HG03045 (cell line): ENCODE measurements at regions not wholly inside any gene's neighbourhood (a gene's known extent, or its start where the extent isn't known, plus 50 kb on each side); places are given as distances from the start of the nearest gene placed in this dataset.

ENCODE experiments used
- ATAC-seq: cut with Tn5 transposase; IDR thresholded peaks from one replicate; pipeline ENCODE4 v1.9.1; 2021; ENCODE audit warnings: mild to moderate bottlenecking, moderate library complexity; ENCODE audit not compliant: unreplicated experiment

DNA sequence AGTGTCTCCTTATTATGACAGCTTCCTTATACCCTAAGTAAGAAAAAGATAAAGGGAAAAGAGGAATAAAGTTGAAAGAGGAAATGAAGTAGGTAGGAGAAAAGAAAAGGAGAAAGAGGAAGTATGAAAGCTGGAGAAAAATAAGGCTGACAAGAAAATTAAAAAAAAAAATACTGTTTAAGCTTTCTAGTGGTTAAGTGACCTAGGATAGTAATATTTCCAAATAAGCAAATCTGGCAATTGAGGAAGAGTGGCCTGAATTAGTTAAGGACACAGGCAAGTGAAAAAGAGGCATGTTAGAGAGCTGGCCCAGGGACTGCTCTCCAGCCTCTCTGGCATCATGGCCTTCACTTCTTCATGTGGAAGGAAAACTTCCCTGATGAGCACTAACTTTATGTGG, 76.5 kb upstream of the ADGRF1 start:
- ATAC-seq: no peak

GRCh38 chr6:47117314-47117713, 75.2 kb upstream of the ADGRF1 start:
- no peak for ATAC-seq

DNA sequence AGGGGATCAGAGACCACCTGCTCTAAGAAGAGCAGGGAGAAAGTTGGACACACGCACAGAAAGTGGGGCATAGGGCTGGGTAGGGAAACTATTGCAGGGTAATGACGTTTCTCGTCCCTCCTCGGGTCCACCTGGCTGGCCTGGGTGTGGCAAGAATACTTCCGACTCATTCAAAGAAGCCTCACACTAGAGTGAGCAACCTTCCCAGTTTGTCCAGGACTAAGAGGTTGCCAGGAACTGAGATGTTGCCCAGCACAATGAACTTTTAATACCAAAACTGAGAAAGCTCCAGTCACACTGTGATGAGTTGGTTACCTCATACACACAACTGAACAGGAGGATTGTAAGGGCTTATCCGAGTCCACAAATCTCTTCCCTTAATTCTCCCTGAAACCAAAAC, 74.5 kb upstream of the ADGRF1 start:
- no peak for ATAC-seq

DNA sequence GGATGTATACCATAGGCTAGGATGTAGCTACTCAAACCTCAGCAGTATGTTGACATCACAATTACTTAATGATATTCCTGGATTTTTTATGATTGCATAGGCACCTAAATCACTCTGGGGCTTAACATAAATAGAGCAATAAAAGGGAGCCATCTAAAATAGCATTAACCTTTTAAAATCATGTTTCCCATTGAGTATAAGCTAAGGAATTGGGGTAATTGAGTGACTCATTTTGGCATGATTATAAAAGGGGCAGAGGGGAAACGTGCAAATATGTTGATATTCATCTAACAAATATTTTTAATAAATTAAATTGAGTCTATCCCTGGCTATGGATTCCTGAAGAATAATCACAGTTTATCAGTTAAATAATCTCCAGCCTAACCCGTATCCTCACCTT, 74.0 kb upstream of the ADGRF1 start:
- ATAC-seq: no peak

GRCh38 chr6:47114460-47114859, 72.3 kb upstream of the ADGRF1 start:
- ATAC-seq: no peak

GRCh38 chr6:47112317-47112716, 70.2 kb upstream of the ADGRF1 start:
- ATAC-seq: no peak

GRCh38 chr6:47111685-47112084, 69.6 kb upstream of the ADGRF1 start:
- ATAC-seq: no peak

DNA sequence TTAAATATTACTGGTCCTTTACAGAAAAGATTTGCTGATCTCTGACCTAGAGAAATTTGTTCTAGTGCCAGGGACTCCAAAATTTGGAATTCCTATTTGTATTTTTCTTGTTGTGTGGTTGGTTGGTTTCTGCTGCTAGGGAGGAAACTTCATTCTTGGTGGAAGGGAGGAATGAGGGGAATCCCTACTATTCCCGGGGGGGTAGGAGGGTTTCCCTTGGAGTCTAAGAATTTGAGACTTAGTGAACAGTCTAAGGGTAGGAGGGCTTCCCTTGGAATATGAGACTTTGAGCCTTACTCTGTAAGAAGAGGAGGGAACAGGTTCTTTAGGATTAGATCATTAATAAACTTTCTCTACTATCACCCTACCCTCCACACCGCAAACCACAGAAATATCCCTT, 67.1 kb upstream of the ADGRF1 start:
- ATAC-seq: no peak

GRCh38 chr6:47106721-47107197, 64.6 kb upstream of the ADGRF1 start:
- ATAC-seq: no peak

GRCh38 chr6:47106216-47106615, 64.1 kb upstream of the ADGRF1 start:
- no peak for ATAC-seq

DNA sequence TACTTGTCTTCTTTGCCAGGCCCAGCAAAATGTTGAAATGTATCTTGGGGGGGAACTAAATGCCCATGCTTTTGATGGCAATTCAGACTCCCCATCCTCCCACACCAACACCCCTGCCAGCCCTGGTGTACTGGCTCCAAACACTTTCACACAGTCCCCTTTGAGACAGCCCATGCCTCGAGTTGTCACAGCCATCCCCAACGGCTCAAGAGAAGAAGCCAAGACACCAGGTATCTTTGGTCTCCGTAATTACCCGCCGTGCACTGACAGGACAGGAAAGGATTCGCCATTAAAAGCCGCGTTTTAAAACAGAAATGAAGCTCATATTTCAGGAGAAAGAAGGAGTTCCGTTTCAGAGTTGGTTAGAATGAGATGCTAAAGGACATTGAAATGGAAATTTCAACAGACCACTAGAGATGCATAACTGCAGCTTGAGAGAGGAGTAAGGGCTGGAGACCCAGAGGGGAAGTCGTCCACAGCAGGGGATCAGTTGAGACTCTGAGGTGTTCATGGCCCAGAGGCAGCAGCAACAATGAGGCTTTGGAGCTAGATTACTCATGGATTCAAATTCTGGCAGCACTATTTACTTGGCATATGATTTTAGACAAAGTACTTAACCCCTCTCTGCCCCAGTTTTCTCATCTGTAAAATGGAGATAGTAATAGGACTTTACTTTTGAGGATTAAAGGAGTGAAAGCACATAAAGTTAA, 63.5 kb upstream of the ADGRF1 start:
- ATAC-seq: no peak

GRCh38 chr6:47103931-47104330, 61.8 kb upstream of the ADGRF1 start:
- no peak for ATAC-seq

- ATAC-seq: no peak
These were observed 60.2 kb upstream of the ADGRF1 start for GRCh38 chr6:47102331-47102730.

DNA sequence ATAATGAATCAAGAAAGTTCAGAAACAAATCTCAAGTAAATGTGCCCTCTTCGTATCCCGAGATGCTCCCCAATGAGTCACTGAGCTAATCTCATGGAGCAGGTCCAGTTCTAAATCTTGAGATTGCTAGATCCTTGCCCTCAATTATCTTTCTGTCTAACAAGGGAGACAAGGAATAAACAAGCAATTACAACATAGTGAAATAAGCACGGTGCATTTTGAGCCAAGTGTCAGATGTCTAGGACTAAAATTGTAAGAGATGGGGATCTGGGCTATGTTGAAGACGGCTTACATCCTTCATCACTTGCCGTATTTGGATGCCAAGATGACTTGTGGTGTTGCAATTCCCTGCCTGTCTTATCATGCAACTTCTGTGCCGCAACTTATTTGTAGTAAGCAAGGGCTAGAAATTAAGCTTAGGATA, 56.5 kb upstream of the ADGRF1 start:
- ATAC-seq: no peak

GRCh38 chr6:47097092-47097945, 55.2 kb upstream of the ADGRF1 start:
- ATAC-seq: peak; percentile 81

- no peak for ATAC-seq
These were observed 54.2 kb upstream of the ADGRF1 start for GRCh38 chr6:47096211-47096895.

DNA sequence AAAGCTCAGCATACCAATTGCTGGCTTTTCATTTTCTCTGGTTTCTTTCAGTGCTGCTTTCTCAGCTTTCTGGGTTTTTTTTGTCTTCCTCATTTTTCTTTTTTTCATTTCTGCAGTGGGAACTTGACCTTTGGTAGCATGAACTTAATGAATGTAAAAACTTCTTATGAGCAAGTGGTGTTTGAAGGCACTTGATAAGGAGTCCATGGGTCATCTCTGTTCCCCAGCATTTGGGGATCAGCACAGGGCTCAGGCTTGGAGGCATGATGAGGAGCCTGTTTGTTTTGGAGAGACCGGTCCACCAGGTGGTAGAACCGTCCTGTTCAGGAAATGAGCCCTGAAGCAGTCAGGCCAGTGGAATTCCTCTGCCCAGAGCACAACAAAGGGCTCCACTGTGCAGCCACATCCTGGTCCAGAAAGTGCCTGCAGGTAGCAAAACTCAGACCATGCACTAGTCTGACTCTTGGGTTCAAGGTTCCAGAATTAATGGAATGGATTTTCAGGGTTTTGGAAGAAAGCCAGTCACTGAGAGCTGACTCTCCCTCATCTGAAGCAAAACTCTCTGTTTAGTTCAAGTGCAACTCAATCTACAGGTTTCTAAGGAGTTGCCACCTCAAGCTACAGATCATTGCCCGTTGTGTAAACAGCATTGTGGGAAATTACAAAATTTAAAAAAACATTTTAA, 52.3 kb upstream of the ADGRF1 start:
- ATAC-seq: no peak

DNA sequence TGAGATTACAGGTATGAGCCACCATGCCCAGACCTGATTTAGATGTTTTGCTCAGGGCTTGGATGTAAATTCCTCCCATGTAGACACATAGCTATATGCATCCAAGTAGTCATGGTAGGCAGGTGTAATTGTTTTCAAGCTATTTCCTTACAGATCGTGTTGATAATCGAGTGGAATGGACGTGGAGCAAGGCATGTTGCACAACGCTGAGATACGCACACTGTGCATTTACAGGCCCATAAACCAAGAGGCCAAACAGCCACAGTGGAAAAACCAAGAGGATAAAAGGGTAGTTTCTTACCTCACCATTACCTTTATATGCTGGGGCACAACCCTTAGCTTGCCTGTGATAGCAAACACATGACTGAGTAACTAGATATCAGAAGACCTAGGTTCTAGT, 51.0 kb upstream of the ADGRF1 start:
- ATAC-seq: no peak

DNA sequence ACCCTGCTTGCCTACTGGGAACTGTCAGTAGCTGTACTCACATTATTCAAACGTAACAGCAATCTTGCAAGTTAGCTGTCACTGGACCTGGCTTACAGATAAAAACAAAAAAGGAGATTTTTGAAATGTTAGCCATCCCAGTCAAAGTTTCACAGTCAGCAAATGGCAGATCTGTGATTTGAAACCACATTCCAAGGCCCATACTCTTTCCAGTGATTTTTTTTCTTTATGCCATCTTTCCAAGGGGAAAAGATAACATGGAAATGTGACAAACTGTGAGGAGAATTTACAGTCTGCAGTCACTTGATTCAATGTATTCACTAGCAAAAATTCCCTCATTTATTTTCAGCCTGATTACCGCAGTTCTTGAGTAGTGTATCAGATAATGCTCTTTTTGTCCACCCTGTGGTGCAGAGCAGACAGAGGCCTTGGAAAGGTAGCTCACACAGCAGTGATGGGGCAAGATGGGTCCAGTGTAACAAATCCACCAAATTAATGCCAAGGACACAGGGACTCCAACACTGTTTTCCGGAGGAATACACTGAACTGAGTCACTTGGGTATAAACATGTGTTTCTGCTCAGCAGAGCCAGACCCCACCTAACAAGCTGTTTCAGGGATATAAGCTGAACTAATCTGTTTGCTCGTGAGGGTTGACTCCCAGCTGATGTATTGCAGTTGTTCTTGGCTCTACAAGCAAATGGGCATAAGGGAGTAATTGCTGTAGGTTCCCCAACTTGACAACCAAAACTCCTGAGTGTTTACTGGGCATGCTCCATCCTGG, 49.9 kb upstream of the ADGRF1 start:
- ATAC-seq: no peak
